ENCODE measurements at regions not wholly inside any gene's neighbourhood (a gene's known extent, or its start where the extent isn't known, plus 50 kb on each side); places are given as distances from the start of the nearest gene placed in this dataset.

DNA sequence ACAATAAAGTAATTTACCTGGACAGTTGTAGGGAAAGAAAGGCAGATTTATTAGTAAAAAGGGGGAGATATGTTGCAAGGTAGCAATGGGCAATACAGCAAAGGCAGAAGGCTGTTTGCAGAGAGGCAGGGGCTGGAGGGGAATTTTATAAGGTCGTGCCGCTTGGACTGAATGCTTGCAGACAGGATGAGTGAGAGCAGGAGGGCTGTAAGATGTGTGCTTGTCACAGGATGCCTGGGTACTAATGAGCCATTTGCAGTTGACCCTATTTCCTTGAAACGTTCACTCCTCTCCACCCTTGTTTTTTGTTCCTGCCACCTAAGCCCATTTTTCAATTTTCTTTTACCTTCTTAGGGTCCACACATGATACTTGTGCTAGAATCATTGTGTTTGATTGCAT lies 214.7 kb downstream of the TRAM1L1 start:
- intact Hi-C loops (cut with micrococcal nuclease) = no loop called here
- TF ChIP-seq CTCF (IDR thresholded peaks at IDR 0.05; ENCODE audit: unreplicated experiment) = no peak
- POLR2A ChIA-PET = no interaction called here
- H3K36me3 Mint-ChIP-seq (ENCODE audit: insufficient read depth, unreplicated experiment) = no peaks in the 10 kb centered on the region
- H3K27ac Mint-ChIP-seq (ENCODE audit: low read depth, unreplicated experiment) = no peak overlapping the region
- H3K27me3 Mint-ChIP-seq (ENCODE audit: insufficient read depth, unreplicated experiment) = peaks cover 22% of the 10 kb centered on the region
- CTCF ChIA-PET = no interaction called here
- no peak for DNase-seq (ENCODE audit: unreplicated experiment)
- H3K4me3 Mint-ChIP-seq (ENCODE audit: unreplicated experiment) = no peak overlapping the region
- BruUV-seq (replicated peaks) = no TSS peak
- no peaks in the 10 kb centered on the region for H3K4me1 Mint-ChIP-seq (ENCODE audit: insufficient read depth, unreplicated experiment)
- no peaks in the 10 kb centered on the region for H3K9me3 Mint-ChIP-seq (ENCODE audit: unreplicated experiment)

DNA sequence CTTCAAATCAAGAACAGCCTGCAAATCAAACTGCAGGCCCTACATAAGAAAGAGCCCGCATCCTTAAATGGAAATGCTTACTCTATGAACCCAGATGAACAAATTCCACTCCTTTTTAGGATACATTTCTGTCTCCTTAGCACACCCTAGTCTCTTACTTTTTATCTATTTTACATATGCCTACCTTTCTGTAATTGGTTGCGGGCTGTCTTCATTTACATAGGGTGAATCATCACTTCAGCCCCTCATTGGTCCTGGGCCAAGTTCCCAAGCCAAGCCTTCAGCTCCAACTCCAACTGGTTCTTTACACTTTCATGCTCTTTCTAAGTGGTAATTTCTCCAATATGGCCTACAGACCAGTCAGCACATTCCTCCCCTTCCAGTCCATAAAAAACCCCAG lies 219.3 kb downstream of the TRAM1L1 start:
- ChIA-PET POLR2A (no interaction called here), CTCF (no interaction called here)
- Mint-ChIP-seq H3K9me3 (ENCODE audit: unreplicated experiment) (no peaks in the 10 kb centered on the region), H3K27ac (ENCODE audit: low read depth, unreplicated experiment) (no peak overlapping the region), H3K4me1 (ENCODE audit: insufficient read depth, unreplicated experiment) (no peaks in the 10 kb centered on the region), H3K36me3 (ENCODE audit: insufficient read depth, unreplicated experiment) (no peaks in the 10 kb centered on the region), H3K4me3 (ENCODE audit: unreplicated experiment) (no peak overlapping the region), H3K27me3 (ENCODE audit: insufficient read depth, unreplicated experiment) (no peaks in the 10 kb centered on the region)
- DNase-seq (ENCODE audit: unreplicated experiment) = peak; percentile 5
- no peak for TF ChIP-seq CTCF (IDR thresholded peaks at IDR 0.05; ENCODE audit: unreplicated experiment)
- BruUV-seq (replicated peaks) = no TSS peak
- intact Hi-C loops (cut with micrococcal nuclease) = no loop called here

DNA sequence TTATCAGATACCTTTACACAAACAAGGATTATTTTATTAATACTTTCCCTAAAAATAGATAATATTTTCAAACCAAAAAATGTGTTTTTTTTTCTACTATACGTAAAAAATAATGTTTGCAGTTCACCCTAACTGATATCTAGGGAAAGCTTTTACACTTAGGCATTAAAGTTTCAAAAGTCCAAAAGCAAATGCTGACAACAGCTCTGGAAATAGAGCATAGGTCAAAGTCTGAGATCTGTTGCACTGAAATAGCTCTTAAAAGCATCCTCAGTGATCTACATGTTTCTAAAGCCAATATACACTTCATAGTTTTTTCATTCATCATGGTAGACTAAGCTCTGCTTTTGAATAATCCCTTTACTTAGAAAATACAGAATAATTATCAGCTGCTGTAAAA lies 222.8 kb downstream of the TRAM1L1 start:
- intact Hi-C loops (cut with micrococcal nuclease) = no loop called here
- no peak for DNase-seq (ENCODE audit: unreplicated experiment)
- Mint-ChIP-seq H3K4me3 (ENCODE audit: unreplicated experiment) (no peak overlapping the region), H3K4me1 (ENCODE audit: insufficient read depth, unreplicated experiment) (no peaks in the 10 kb centered on the region), H3K27ac (ENCODE audit: low read depth, unreplicated experiment) (no peak overlapping the region), H3K27me3 (ENCODE audit: insufficient read depth, unreplicated experiment) (no peaks in the 10 kb centered on the region), H3K36me3 (ENCODE audit: insufficient read depth, unreplicated experiment) (no peaks in the 10 kb centered on the region), H3K9me3 (ENCODE audit: unreplicated experiment) (no peaks in the 10 kb centered on the region)
- CTCF ChIA-PET = no interaction called here
- POLR2A ChIA-PET = interaction anchor here (0.6 kb wide), 1 partner anchor 235 kb away, joined by 3 read pairs; no protein-coding TSS in a partner anchor
- no TSS peak for BruUV-seq (replicated peaks)
- TF ChIP-seq CTCF (IDR thresholded peaks at IDR 0.05; ENCODE audit: unreplicated experiment) = no peak

DNA sequence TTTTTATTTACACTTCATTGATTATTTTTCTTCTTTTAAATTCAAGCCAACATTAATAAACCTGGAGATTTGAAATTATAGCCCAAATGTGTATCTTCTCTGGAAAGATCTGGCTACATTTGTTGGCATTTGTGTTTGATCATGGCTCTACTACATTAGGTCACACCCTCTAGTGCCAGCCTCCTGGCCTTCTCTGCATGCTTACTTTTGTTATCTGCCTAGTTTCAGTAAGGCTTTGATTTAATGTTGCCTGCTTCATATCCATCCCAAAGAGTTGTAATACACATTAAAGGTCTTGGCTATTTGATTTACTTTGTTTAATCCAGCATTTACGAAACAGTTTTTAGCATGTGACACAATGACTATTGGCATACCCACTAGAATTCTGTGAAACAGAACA lies 224.5 kb downstream of the TRAM1L1 start:
- no TSS peak for BruUV-seq (replicated peaks)
- no peak overlapping the region for H3K27ac Mint-ChIP-seq (ENCODE audit: low read depth, unreplicated experiment)
- no peaks in the 10 kb centered on the region for H3K9me3 Mint-ChIP-seq (ENCODE audit: unreplicated experiment)
- DNase-seq (ENCODE audit: unreplicated experiment) = no peak
- H3K27me3 Mint-ChIP-seq (ENCODE audit: insufficient read depth, unreplicated experiment) = no peaks in the 10 kb centered on the region
- ChIA-PET CTCF (no interaction called here), POLR2A (no interaction called here)
- no peaks in the 10 kb centered on the region for H3K4me1 Mint-ChIP-seq (ENCODE audit: insufficient read depth, unreplicated experiment)
- H3K36me3 Mint-ChIP-seq (ENCODE audit: insufficient read depth, unreplicated experiment) = no peaks in the 10 kb centered on the region
- H3K4me3 Mint-ChIP-seq (ENCODE audit: unreplicated experiment) = no peak overlapping the region
- intact Hi-C loops (cut with micrococcal nuclease) = no loop called here
- TF ChIP-seq CTCF (IDR thresholded peaks at IDR 0.05; ENCODE audit: unreplicated experiment) = no peak
